ENCODE measurements at regions not wholly inside any gene's neighbourhood (a gene's known extent, or its start where the extent isn't known, plus 50 kb on each side); places are given as distances from the start of the nearest gene placed in this dataset.
"Not testable (repeated sequence)": the region's sequence is repeated elsewhere in the genome, so short reads cannot be mapped to it uniquely, and the experiment has no call there.

DNA sequence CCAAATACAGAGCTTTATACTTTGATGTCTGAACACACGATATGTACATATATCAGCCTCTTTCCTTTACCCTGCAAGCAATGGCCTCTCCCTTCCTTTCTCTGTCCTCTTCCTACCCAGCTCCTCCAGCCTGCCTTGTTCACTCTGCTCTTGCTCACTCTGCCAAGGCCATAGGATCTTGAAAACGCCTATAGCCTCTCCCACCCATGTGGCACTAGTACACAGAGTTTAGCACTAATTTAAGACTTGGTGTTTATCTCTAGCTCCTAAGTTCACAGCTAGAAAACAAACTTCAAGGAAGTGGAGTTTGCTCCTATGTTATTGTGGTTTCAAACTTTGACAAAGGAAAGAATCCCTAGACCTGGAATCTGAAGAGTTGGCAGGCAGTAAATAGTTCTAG, 225.0 kb upstream of the RUNX1 start:
- no peaks in the 10 kb centered on the region for H4K20me1 ChIP-seq (ENCODE audit: insufficient read depth)
- H3K79me2 ChIP-seq (ENCODE audit: insufficient read depth): no peaks in the 10 kb centered on the region
- no peak overlapping the region for H3K9ac ChIP-seq
- no peak overlapping the region for H3K4me3 ChIP-seq
- no peak for DNase-seq
- TF ChIP-seq EZH2phosphoT487 (IDR thresholded peaks at IDR 0.05; ENCODE audit: insufficient read depth, low read depth) (no peak), EZH2 (IDR thresholded peaks at IDR 0.05; ENCODE audit: insufficient read depth, poor library complexity, severe bottlenecking) (no peak)
- H3K27ac ChIP-seq: no peak overlapping the region
- no peak overlapping the region for H2AFZ ChIP-seq
- WGBS, 2 experiments (ENCODE audit: low coverage in 1 of 2, low lambda C conversion rate in 2 of 2, missing lambda C conversion rate in 2 of 2): 92 to 97% methylated on average over 2 of the region's 2 CpGs
- H3F3A ChIP-seq (ENCODE audit: insufficient read depth): no peaks in the 10 kb centered on the region
- H3K9me2 ChIP-seq (ENCODE audit: insufficient read depth): no peaks in the 10 kb centered on the region
- in situ Hi-C loops (cut with MboI): no loop called here
- H3K4me2 ChIP-seq (ENCODE audit: unreplicated experiment): no peak overlapping the region
- no peaks in the 10 kb centered on the region for H3K27me3 ChIP-seq (replicated peaks; ENCODE audit: insufficient read depth)
- H3K4me1 ChIP-seq (ENCODE audit: insufficient read depth): no peaks in the 10 kb centered on the region
- no peaks in the 10 kb centered on the region for H3K36me3 ChIP-seq (ENCODE audit: low read depth)
- no peaks in the 10 kb centered on the region for H3K9me3 ChIP-seq (ENCODE audit: low read depth)

GRCh38 chr21:35273333-35273732, 224.2 kb upstream of the RUNX1 start:
- Histone ChIP-seq H4K20me1 (ENCODE audit: insufficient read depth) (no peaks in the 10 kb centered on the region), H2AFZ (no peak overlapping the region), H3K4me2 (ENCODE audit: unreplicated experiment) (no peak overlapping the region), H3K79me2 (ENCODE audit: insufficient read depth) (no peaks in the 10 kb centered on the region), H3K9me2 (ENCODE audit: insufficient read depth) (no peaks in the 10 kb centered on the region), H3K9me3 (ENCODE audit: low read depth) (no peaks in the 10 kb centered on the region), H3K4me3 (no peak overlapping the region), H3K27ac (no peak overlapping the region), H3K27me3 (replicated peaks; ENCODE audit: insufficient read depth) (no peaks in the 10 kb centered on the region), H3K4me1 (ENCODE audit: insufficient read depth) (no peaks in the 10 kb centered on the region), H3K9ac (no peak overlapping the region), H3K36me3 (ENCODE audit: low read depth) (no peaks in the 10 kb centered on the region), H3F3A (ENCODE audit: insufficient read depth) (no peaks in the 10 kb centered on the region)
- no peak for DNase-seq
- in situ Hi-C loops (cut with MboI): no loop called here
- 69 to 79% methylated on average over 3 of the region's 3 CpGs for WGBS, 2 experiments (ENCODE audit: low coverage in 1 of 2, low lambda C conversion rate in 2 of 2, missing lambda C conversion rate in 2 of 2)
- TF ChIP-seq EZH2 (IDR thresholded peaks at IDR 0.05; ENCODE audit: insufficient read depth, poor library complexity, severe bottlenecking) (no peak), EZH2phosphoT487 (IDR thresholded peaks at IDR 0.05; ENCODE audit: insufficient read depth, low read depth) (no peak)

DNA sequence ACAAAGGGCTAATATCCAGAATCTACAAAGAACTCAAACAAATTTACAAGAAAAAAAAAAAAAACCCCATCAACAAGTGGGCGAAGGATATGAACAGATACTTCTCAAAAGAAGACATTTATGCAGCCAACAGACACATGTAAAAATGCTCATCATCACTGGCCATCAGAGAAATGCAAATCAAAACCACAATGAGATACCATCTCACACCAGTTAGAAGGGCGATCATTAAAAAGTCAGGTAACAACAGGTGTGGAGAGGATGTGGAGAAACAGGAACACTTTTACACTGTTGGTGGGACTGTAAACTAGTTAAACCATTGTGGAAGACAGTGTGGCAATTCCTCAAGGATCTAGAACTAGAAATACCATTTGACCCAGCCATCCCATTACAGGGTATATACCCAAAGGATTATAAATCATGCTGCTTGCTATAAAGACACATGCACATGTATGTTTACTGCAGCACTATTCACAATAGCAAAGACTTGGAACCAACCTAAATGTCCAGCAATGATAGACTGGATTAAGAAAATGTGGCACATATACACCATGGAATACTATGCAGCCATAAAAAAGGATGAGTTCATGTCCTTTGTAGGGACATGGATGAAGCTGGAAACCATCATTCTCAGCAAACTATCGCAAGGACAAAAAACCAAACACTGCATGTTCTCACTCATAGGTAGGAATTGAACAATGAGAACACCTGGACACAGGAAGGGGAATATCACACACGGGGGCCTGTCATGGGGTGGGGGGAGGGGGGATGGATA, 222.4 kb upstream of the RUNX1 start:
- H3K4me2 ChIP-seq (ENCODE audit: unreplicated experiment); in situ Hi-C loops (cut with MboI); H3K4me3 ChIP-seq; H3K9me2 ChIP-seq (ENCODE audit: insufficient read depth); H3K27me3 ChIP-seq (replicated peaks; ENCODE audit: insufficient read depth); H3K4me1 ChIP-seq (ENCODE audit: insufficient read depth); H3K9ac ChIP-seq; H3F3A ChIP-seq (ENCODE audit: insufficient read depth); H3K36me3 ChIP-seq (ENCODE audit: low read depth); H2AFZ ChIP-seq; H4K20me1 ChIP-seq (ENCODE audit: insufficient read depth); H3K27ac ChIP-seq; H3K9me3 ChIP-seq (ENCODE audit: low read depth); DNase-seq; H3K79me2 ChIP-seq (ENCODE audit: insufficient read depth): not testable (repeated sequence)
- WGBS, 2 experiments (ENCODE audit: low coverage in 1 of 2, low lambda C conversion rate in 2 of 2, missing lambda C conversion rate in 2 of 2): 92 to 93% methylated on average over 2 to 4 of the region's 4 CpGs

DNA sequence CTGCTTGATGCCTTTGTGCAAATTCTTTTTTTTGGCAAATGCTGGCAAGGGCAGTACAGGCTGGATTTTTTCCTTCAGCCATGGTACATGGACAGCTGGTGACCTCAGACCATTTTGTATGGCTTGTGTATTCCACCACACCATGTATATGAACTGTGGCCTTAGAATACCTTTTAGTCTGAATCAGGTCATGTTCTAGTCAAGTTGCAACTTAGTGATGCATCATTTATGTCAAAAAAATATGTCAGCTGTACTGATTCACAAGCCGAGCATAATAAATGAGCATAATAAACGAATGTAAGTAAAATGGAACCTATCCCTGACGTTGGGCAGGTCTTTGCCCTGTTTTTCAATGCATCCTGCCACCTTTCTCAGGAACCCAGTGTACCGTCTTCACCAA, 219.7 kb upstream of the RUNX1 start:
- no peaks in the 10 kb centered on the region for H3K36me3 ChIP-seq (ENCODE audit: low read depth)
- peaks cover 12% of the 10 kb centered on the region; the same call in 1 of the 2 replicates for H3F3A ChIP-seq (ENCODE audit: insufficient read depth)
- no peak overlapping the region for H3K27ac ChIP-seq
- H3K4me2 ChIP-seq (ENCODE audit: unreplicated experiment): no peak overlapping the region
- TF ChIP-seq EZH2phosphoT487 (IDR thresholded peaks at IDR 0.05; ENCODE audit: insufficient read depth, low read depth) (no peak), EZH2 (IDR thresholded peaks at IDR 0.05; ENCODE audit: insufficient read depth, poor library complexity, severe bottlenecking) (no peak)
- no peak overlapping the region for H2AFZ ChIP-seq
- no peak overlapping the region for H3K9ac ChIP-seq
- H3K4me1 ChIP-seq (ENCODE audit: insufficient read depth): peaks cover 9% of the 10 kb centered on the region
- in situ Hi-C loops (cut with MboI): no loop called here
- H3K27me3 ChIP-seq (replicated peaks; ENCODE audit: insufficient read depth): no peaks in the 10 kb centered on the region
- 78 to 87% methylated on average over 4 of the region's 4 CpGs for WGBS, 2 experiments (ENCODE audit: low coverage in 1 of 2, low lambda C conversion rate in 2 of 2, missing lambda C conversion rate in 2 of 2)
- DNase-seq: no peak
- H3K9me2 ChIP-seq (ENCODE audit: insufficient read depth): no peaks in the 10 kb centered on the region
- H3K79me2 ChIP-seq (ENCODE audit: insufficient read depth): no peaks in the 10 kb centered on the region
- H3K4me3 ChIP-seq: no peak overlapping the region
- no peaks in the 10 kb centered on the region for H4K20me1 ChIP-seq (ENCODE audit: insufficient read depth)
- H3K9me3 ChIP-seq (ENCODE audit: low read depth): no peaks in the 10 kb centered on the region

DNA sequence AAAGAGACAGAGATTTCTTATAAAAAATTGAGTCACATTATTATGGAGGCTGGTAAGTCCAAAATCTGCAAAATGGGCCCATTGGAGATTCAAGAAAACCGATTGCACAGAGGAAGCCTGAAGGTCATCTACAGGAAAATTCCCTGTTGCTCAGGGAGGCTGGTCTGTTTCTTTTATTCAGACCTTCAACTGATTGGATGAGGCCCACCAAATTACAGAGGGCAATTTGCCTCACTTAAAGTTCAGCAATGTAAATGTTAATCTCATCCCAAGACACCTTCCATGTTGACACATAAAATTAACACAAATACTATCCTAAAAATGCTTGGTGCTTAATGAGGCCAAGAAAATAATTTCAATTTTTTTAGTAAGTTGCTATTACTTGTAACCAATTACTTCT, 219.2 kb upstream of the RUNX1 start:
- H3K9ac ChIP-seq: no peak overlapping the region
- WGBS, 2 experiments (ENCODE audit: low coverage in 1 of 2, low lambda C conversion rate in 2 of 2, missing lambda C conversion rate in 2 of 2): 39 to 54% methylated on average over 1 of the region's 1 CpG
- no peaks in the 10 kb centered on the region for H3K9me3 ChIP-seq (ENCODE audit: low read depth)
- H3K4me2 ChIP-seq (ENCODE audit: unreplicated experiment): no peak overlapping the region
- no peaks in the 10 kb centered on the region for H3K36me3 ChIP-seq (ENCODE audit: low read depth)
- TF ChIP-seq EZH2phosphoT487 (IDR thresholded peaks at IDR 0.05; ENCODE audit: insufficient read depth, low read depth) (no peak), EZH2 (IDR thresholded peaks at IDR 0.05; ENCODE audit: insufficient read depth, poor library complexity, severe bottlenecking) (no peak)
- H3K4me3 ChIP-seq: no peak overlapping the region
- H3K9me2 ChIP-seq (ENCODE audit: insufficient read depth): no peaks in the 10 kb centered on the region
- in situ Hi-C loops (cut with MboI): no loop called here
- H3F3A ChIP-seq (ENCODE audit: insufficient read depth): peaks cover 12% of the 10 kb centered on the region; the same call in 1 of the 2 replicates
- peaks cover 9% of the 10 kb centered on the region for H3K4me1 ChIP-seq (ENCODE audit: insufficient read depth)
- H2AFZ ChIP-seq: no peak overlapping the region
- no peak overlapping the region for H3K27ac ChIP-seq
- no peaks in the 10 kb centered on the region for H4K20me1 ChIP-seq (ENCODE audit: insufficient read depth)
- no peak for DNase-seq
- no peaks in the 10 kb centered on the region for H3K27me3 ChIP-seq (replicated peaks; ENCODE audit: insufficient read depth)
- H3K79me2 ChIP-seq (ENCODE audit: insufficient read depth): no peaks in the 10 kb centered on the region
